ENCODE measurements at regions not wholly inside any gene's neighbourhood (a gene's known extent, or its start where the extent isn't known, plus 50 kb on each side); places are given as distances from the start of the nearest gene placed in this dataset.

DNA sequence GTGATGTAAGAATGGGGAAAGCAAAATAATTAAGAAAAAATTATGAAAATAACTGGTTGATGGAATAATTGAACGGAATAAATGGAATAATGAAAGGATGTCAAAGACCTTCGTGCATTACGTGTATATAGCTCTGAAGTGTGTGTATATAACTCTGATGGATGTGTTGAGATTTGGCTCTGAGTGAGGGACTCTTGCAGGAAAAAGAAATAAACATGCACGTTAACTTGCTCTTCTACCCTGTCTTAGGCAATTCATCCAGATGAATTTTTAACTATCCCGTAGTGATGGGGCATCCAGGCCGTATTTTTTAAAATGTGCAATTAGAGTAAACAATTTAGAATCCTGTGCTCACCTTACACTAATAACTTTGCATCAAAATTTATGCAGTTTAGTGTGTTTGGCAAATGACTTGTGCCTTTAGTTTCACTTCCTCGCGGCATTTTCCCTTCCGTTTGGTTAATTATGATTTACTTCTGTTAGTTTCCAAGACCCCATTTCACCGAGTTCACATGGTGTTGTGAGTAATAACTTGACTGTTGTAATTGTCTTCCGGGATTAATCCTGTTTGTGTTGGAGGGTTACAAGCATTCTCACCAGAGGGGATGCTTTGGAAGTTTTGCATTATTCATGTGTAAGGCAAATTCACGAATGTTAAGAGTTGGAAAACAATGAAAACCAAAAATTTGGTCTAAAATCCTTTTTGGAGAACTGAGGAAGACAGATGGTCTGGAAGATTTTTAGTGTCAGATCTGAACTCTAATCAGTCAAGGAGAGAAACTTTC, 256.5 kb upstream of the FAT1 start:
- no peak overlapping the region for H2AFZ ChIP-seq (ENCODE audit: low read length)
- no peaks in the 10 kb centered on the region for H3K36me3 ChIP-seq (replicated peaks in 1 of 2; ENCODE audit: control insufficient read depth in 1 of 2, insufficient read depth in 2 of 2, low read length in 2 of 2)
- BruUV-seq (replicated peaks): no TSS peak
- no peak for TF ChIP-seq ZKSCAN8 (CRISPR knock-in tag; IDR thresholded peaks at IDR 0.05; ENCODE audit: borderline replicate concordance)
- no peak for TF ChIP-seq ZKSCAN1 (IDR thresholded peaks at IDR 0.05; ENCODE audit: low read length)
- TF ChIP-seq CREB1 (IDR thresholded peaks at IDR 0.05): no peak
- TF ChIP-seq CREB1 (CRISPR knock-in tag; IDR thresholded peaks at IDR 0.05): no peak
- TF ChIP-seq, protein P1, sequence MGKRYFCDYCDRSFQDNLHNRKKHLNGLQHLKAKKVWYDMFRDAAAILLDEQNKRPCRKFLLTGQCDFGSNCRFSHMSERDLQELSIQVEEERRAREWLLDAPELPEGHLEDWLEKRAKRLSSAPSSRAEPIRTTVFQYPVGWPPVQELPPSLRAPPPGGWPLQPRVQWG (CRISPR knock-in tag; IDR thresholded peaks at IDR 0.05; ENCODE audit: borderline replicate concordance, low read depth): no peak
- TF ChIP-seq, protein P2, sequence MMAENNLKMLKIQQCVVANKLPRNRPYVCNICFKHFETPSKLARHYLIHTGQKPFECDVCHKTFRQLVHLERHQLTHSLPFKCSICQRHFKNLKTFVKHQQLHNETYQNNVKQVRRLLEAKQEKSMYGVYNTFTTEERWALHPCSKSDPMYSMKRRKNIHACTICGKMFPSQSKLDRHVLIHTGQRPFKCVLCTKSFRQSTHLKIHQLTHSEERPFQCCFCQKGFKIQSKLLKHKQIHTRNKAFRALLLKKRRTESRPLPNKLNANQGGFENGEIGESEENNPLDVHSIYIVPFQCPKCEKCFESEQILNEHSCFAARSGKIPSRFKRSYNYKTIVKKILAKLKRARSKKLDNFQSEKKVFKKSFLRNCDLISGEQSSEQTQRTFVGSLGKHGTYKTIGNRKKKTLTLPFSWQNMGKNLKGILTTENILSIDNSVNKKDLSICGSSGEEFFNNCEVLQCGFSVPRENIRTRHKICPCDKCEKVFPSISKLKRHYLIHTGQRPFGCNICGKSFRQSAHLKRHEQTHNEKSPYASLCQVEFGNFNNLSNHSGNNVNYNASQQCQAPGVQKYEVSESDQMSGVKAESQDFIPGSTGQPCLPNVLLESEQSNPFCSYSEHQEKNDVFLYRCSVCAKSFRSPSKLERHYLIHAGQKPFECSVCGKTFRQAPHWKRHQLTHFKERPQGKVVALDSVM (CRISPR knock-in tag; IDR thresholded peaks at IDR 0.05): no peak
- no peak for TF ChIP-seq HNRNPUL1 (IDR thresholded peaks at IDR 0.05; ENCODE audit: low read depth, low read length)
- TF ChIP-seq ZNF251 (CRISPR knock-in tag; IDR thresholded peaks at IDR 0.05): no peak
- no peak for TF ChIP-seq PHF5A (CRISPR knock-in tag; IDR thresholded peaks at IDR 0.05; ENCODE audit: low read depth, unreplicated experiment)
- TF ChIP-seq, protein P3, sequence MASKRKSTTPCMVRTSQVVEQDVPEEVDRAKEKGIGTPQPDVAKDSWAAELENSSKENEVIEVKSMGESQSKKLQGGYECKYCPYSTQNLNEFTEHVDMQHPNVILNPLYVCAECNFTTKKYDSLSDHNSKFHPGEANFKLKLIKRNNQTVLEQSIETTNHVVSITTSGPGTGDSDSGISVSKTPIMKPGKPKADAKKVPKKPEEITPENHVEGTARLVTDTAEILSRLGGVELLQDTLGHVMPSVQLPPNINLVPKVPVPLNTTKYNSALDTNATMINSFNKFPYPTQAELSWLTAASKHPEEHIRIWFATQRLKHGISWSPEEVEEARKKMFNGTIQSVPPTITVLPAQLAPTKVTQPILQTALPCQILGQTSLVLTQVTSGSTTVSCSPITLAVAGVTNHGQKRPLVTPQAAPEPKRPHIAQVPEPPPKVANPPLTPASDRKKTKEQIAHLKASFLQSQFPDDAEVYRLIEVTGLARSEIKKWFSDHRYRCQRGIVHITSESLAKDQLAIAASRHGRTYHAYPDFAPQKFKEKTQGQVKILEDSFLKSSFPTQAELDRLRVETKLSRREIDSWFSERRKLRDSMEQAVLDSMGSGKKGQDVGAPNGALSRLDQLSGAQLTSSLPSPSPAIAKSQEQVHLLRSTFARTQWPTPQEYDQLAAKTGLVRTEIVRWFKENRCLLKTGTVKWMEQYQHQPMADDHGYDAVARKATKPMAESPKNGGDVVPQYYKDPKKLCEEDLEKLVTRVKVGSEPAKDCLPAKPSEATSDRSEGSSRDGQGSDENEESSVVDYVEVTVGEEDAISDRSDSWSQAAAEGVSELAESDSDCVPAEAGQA (IDR thresholded peaks at IDR 0.05; ENCODE audit: low read depth): no peak
- TF ChIP-seq, protein P3 (CRISPR knock-in tag; IDR thresholded peaks at IDR 0.05; ENCODE audit: borderline replicate concordance): no peak
- TF ChIP-seq, protein P4, sequence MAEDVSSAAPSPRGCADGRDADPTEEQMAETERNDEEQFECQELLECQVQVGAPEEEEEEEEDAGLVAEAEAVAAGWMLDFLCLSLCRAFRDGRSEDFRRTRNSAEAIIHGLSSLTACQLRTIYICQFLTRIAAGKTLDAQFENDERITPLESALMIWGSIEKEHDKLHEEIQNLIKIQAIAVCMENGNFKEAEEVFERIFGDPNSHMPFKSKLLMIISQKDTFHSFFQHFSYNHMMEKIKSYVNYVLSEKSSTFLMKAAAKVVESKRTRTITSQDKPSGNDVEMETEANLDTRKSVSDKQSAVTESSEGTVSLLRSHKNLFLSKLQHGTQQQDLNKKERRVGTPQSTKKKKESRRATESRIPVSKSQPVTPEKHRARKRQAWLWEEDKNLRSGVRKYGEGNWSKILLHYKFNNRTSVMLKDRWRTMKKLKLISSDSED (CRISPR knock-in tag; IDR thresholded peaks at IDR 0.05): no peak
- no peak for TF ChIP-seq CBX1 (IDR thresholded peaks at IDR 0.05; ENCODE audit: low read depth)
- TF ChIP-seq, protein P5, sequence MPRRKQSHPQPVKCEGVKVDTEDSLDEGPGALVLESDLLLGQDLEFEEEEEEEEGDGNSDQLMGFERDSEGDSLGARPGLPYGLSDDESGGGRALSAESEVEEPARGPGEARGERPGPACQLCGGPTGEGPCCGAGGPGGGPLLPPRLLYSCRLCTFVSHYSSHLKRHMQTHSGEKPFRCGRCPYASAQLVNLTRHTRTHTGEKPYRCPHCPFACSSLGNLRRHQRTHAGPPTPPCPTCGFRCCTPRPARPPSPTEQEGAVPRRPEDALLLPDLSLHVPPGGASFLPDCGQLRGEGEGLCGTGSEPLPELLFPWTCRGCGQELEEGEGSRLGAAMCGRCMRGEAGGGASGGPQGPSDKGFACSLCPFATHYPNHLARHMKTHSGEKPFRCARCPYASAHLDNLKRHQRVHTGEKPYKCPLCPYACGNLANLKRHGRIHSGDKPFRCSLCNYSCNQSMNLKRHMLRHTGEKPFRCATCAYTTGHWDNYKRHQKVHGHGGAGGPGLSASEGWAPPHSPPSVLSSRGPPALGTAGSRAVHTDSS (CRISPR knock-in tag; conservative IDR thresholded peaks at IDR 0.05): no peak
- ATAC-seq (no peak), DNase-seq (ENCODE audit: low spot score) (no peak), FAIRE-seq (no peak)
- H3K9ac ChIP-seq (ENCODE audit: insufficient read depth, low read depth, low read length): no peak overlapping the region
- ChIA-PET POLR2A (no interaction called here), CTCF (ENCODE audit: low intra/inter-chr PET ratio, low total read pairs) (no interaction called here)
- intact Hi-C loops (cut with micrococcal nuclease; ENCODE audit: unreplicated experiment) (no loop called here), in situ Hi-C loops (cut with HindIII; ENCODE audit: extremely low pct_ligation_motif_present, low pct_unique_long_range_greater_than_20kb) (no loop called here)
- no peak overlapping the region for H3K4me3 ChIP-seq (replicated peaks in 1 of 3; ENCODE audit: insufficient read depth in 1 of 3, low read depth in 2 of 3, low read length in 3 of 3)
- no peak overlapping the region for H3K4me2 ChIP-seq (ENCODE audit: low read depth, low read length)
- H3K4me1 ChIP-seq (ENCODE audit: insufficient read depth, low read length): no peaks in the 10 kb centered on the region
- no peaks in the 10 kb centered on the region for H3K9me3 ChIP-seq (ENCODE audit: low read length)
- no peak overlapping the region for H3K27ac ChIP-seq (ENCODE audit: extremely low read length, insufficient read depth, low read length)
- 19% methylated on average over 12 of the region's 12 CpGs for WGBS (ENCODE audit: low lambda C conversion rate)
- no peaks in the 10 kb centered on the region for H3K79me2 ChIP-seq (ENCODE audit: insufficient read depth, low read length)
- no peaks in the 10 kb centered on the region for H4K20me1 ChIP-seq (ENCODE audit: insufficient read depth, low read length)
- H3K27me3 ChIP-seq (ENCODE audit: control insufficient read depth in 1 of 2, insufficient read depth in 2 of 2, low read length in 2 of 2): peaks cover 3 to 42% of the 10 kb centered on the region in 2 experiments; a peak in 3 of 5 replicates
